ENCODE measurements at regions not wholly inside any gene's neighbourhood (a gene's known extent, or its start where the extent isn't known, plus 50 kb on each side); places are given as distances from the start of the nearest gene placed in this dataset.

- TF ChIP-seq CTCF (IDR thresholded peaks at IDR 0.05; ENCODE audit: low read depth, low read length) = no peak
- Histone ChIP-seq H3K27me3 (no peaks in the 10 kb centered on the region), H3K4me1 (ENCODE audit: low read depth) (no peaks in the 10 kb centered on the region), H3K9me3 (ENCODE audit: low read depth) (no peaks in the 10 kb centered on the region), H3K36me3 (no peaks in the 10 kb centered on the region), H3K27ac (no peak overlapping the region), H3K4me3 (no peak overlapping the region)
- no peak for DNase-seq (ENCODE audit: low read depth in 1 of 2, low spot score in 1 of 2)
Measured at GRCh38 chrX:118179718-118180117, 63.1 kb upstream of the KLHL13 start.

- no peaks in the 10 kb centered on the region for H3K4me1 ChIP-seq (ENCODE audit: low read depth)
- H3K27me3 ChIP-seq = no peaks in the 10 kb centered on the region
- no peak for TF ChIP-seq CTCF (IDR thresholded peaks at IDR 0.05; ENCODE audit: low read depth, low read length)
- H3K9me3 ChIP-seq (ENCODE audit: low read depth) = no peaks in the 10 kb centered on the region
- peak in 1 of 2 donors; percentile 13 for DNase-seq (ENCODE audit: low read depth in 1 of 2, low spot score in 1 of 2)
- H3K4me3 ChIP-seq = no peak overlapping the region
- no peaks in the 10 kb centered on the region for H3K36me3 ChIP-seq
- no peak overlapping the region for H3K27ac ChIP-seq
Measured at GRCh38 chrX:118181030-118181429, 64.4 kb upstream of the KLHL13 start.

GRCh38 chrX:118182025-118182424 is 65.4 kb upstream of the KLHL13 start:
- Histone ChIP-seq H3K27ac (no peak overlapping the region), H3K27me3 (no peaks in the 10 kb centered on the region), H3K9me3 (ENCODE audit: low read depth) (no peaks in the 10 kb centered on the region), H3K36me3 (no peaks in the 10 kb centered on the region), H3K4me3 (no peak overlapping the region), H3K4me1 (ENCODE audit: low read depth) (no peaks in the 10 kb centered on the region)
- DNase-seq (ENCODE audit: low read depth in 1 of 2, low spot score in 1 of 2) = no peak
- no peak for TF ChIP-seq CTCF (IDR thresholded peaks at IDR 0.05; ENCODE audit: low read depth, low read length)

GRCh38 chrX:118182681-118183080 is 66.1 kb upstream of the KLHL13 start:
- H3K27ac ChIP-seq = no peak overlapping the region
- H3K9me3 ChIP-seq (ENCODE audit: low read depth) = no peaks in the 10 kb centered on the region
- H3K4me1 ChIP-seq (ENCODE audit: low read depth) = no peaks in the 10 kb centered on the region
- DNase-seq (ENCODE audit: low read depth in 1 of 2, low spot score in 1 of 2) = no peak
- no peak overlapping the region for H3K4me3 ChIP-seq
- no peaks in the 10 kb centered on the region for H3K27me3 ChIP-seq
- TF ChIP-seq CTCF (IDR thresholded peaks at IDR 0.05; ENCODE audit: low read depth, low read length) = no peak
- no peaks in the 10 kb centered on the region for H3K36me3 ChIP-seq

- Histone ChIP-seq H3K4me3 (no peak overlapping the region), H3K27ac (no peak overlapping the region), H3K27me3 (no peaks in the 10 kb centered on the region), H3K9me3 (ENCODE audit: low read depth) (no peaks in the 10 kb centered on the region), H3K4me1 (ENCODE audit: low read depth) (no peaks in the 10 kb centered on the region), H3K36me3 (no peaks in the 10 kb centered on the region)
- no peak for TF ChIP-seq CTCF (IDR thresholded peaks at IDR 0.05; ENCODE audit: low read depth, low read length)
- no peak for DNase-seq (ENCODE audit: low read depth in 1 of 2, low spot score in 1 of 2)
Measured at GRCh38 chrX:118183606-118184005, 67.0 kb upstream of the KLHL13 start.

- H3K27me3 ChIP-seq = no peaks in the 10 kb centered on the region
- no peak overlapping the region for H3K27ac ChIP-seq
- no peaks in the 10 kb centered on the region for H3K9me3 ChIP-seq (ENCODE audit: low read depth)
- no peak for TF ChIP-seq CTCF (IDR thresholded peaks at IDR 0.05; ENCODE audit: low read depth, low read length)
- H3K4me3 ChIP-seq = no peak overlapping the region
- no peaks in the 10 kb centered on the region for H3K36me3 ChIP-seq
- no peaks in the 10 kb centered on the region for H3K4me1 ChIP-seq (ENCODE audit: low read depth)
- DNase-seq (ENCODE audit: low read depth in 1 of 2, low spot score in 1 of 2) = no peak
Measured at GRCh38 chrX:118187100-118187499, 70.5 kb upstream of the KLHL13 start.
